Esophagus muscularis mucosa (tissue), 4 donors: ENCODE measurements at regions not wholly inside any gene's neighbourhood (a gene's known extent, or its start where the extent isn't known, plus 50 kb on each side); places are given as distances from the start of the nearest gene placed in this dataset.

Experiments
- DNase-seq: peaks from one replicate; pipeline ENCODE4 v3.0.0-alpha.2; 2017; ENCODE audit errors: extremely low spot score
- H3K27ac ChIP-seq, 4 donors: fragments of 200-600 bp; sonication (generic); replicated peaks in 1 of 4; 1 replicate in 3 of 4; 2 replicates in 1 of 4; pipeline ENCODE4 v1.5.1; 2016 to 2019; ENCODE audit warnings: mild to moderate bottlenecking in 1 of 4
- H3K27me3 ChIP-seq, 4 donors: fragments of 200-600 bp; sonication (generic); one replicate each; pipeline versions ENCODE4 v1.5.1 to v1.6.0; 2016 to 2019
- H3K36me3 ChIP-seq, 4 donors: fragments of 200-600 bp; sonication (generic); one replicate each; pipeline ENCODE4 v1.5.1; 2016 to 2019
- H3K4me1 ChIP-seq, 4 donors: fragments of 200-600 bp; sonication (generic); one replicate each; pipeline ENCODE4 v1.5.1; 2016 to 2019
- H3K4me3 ChIP-seq, 4 donors: fragments of 200-600 bp; sonication (generic); 1 replicate in 2 of 4; 2 replicates in 2 of 4; pipeline ENCODE4 v1.5.1; 2016 to 2019; ENCODE audit warnings: mild to moderate bottlenecking in 4 of 4, moderate library complexity in 1 of 4
- H3K9me3 ChIP-seq, 4 donors: fragments of 200-600 bp; sonication (generic); 1 replicate in 3 of 4; 2 replicates in 1 of 4; pipeline ENCODE4 v1.5.1; 2016 to 2019
- CTCF ChIP-seq, 3 experiments: fragments of 200-600 bp in 2 of 3; fragments of 450-650 bp in 1 of 3; sonication (generic) in 2 of 3; IDR thresholded peaks; one replicate each; pipeline ENCODE4 v1.5.1; 2017 to 2019; ENCODE audit warnings: antibody characterized with exemption in 3 of 3, mild to moderate bottlenecking in 2 of 3, moderate library complexity in 1 of 3
- EP300 ChIP-seq: sonication (generic); formaldehyde crosslinking; IDR thresholded peaks from one replicate; pipeline ENCODE4 v1.6.1; 2017; ENCODE audit warnings: antibody characterized with exemption
- POLR2A ChIP-seq: fragments of 450-650 bp; IDR thresholded peaks from one replicate; pipeline ENCODE4 v1.6.1; 2017; ENCODE audit warnings: antibody characterized with exemption, moderate library complexity, mild to moderate bottlenecking, low read depth
- POLR2AphosphoS5 ChIP-seq, 2 donors: sonication (generic); formaldehyde crosslinking; IDR thresholded peaks; one replicate each; pipeline ENCODE4 v1.6.1; 2017; ENCODE audit warnings: antibody characterized with exemption in 2 of 2
- WGBS: methylation state at CpG from one replicate; pipeline ENCODE4 v1.1.5; 2018; 5-methylcytosine and 5-hydroxymethylcytosine counted together
- intact Hi-C: fragments of 100-400 bp; cut with DNase I; formaldehyde crosslinking; loops from one replicate; pipeline ENCODE4 v1.15.1; 2023

- Histone ChIP-seq H3K4me1 (peaks cover 0 to 5% (median 0%) of the 10 kb centered on the region in 4 donors), H3K36me3 (no peaks in the 10 kb centered on the region), H3K4me3 (no peak overlapping the region), H3K27me3 (no peaks in the 10 kb centered on the region), H3K27ac (no peak overlapping the region), H3K9me3 (no peaks in the 10 kb centered on the region)
- no peak for DNase-seq
- TF ChIP-seq CTCF (IDR thresholded peaks at IDR 0.05) (no peak), EP300 (no peak), POLR2A (no peak), POLR2AphosphoS5 (IDR thresholded peaks at IDR 0.05) (no peak)
- intact Hi-C loops = no loop called here
- WGBS = 75% methylated on average over 3 of the region's 3 CpGs
Measured at GRCh38 chr10:57964351-57964750, 303.3 kb downstream of the IPMK start.

- WGBS = 64% methylated on average over 2 of the region's 2 CpGs
- intact Hi-C loops = no loop called here
- Histone ChIP-seq H3K27me3 (no peaks in the 10 kb centered on the region), H3K27ac (no peak overlapping the region), H3K4me3 (no peak overlapping the region), H3K9me3 (no peaks in the 10 kb centered on the region), H3K36me3 (no peaks in the 10 kb centered on the region), H3K4me1 (peaks cover 0 to 5% (median 0%) of the 10 kb centered on the region in 4 donors)
- TF ChIP-seq CTCF (IDR thresholded peaks at IDR 0.05) (no peak), POLR2A (no peak), EP300 (no peak), POLR2AphosphoS5 (IDR thresholded peaks at IDR 0.05) (no peak)
- DNase-seq = no peak
Measured at GRCh38 chr10:57963546-57963945, 304.1 kb downstream of the IPMK start.

GRCh38 chr10:57962839-57963238 is 304.9 kb downstream of the IPMK start:
- no peak for DNase-seq
- no peaks in the 10 kb centered on the region for H3K9me3 ChIP-seq
- H3K27me3 ChIP-seq = no peaks in the 10 kb centered on the region
- peaks cover 0 to 5% (median 0%) of the 10 kb centered on the region in 4 donors for H3K4me1 ChIP-seq
- 70% methylated on average over 3 of the region's 3 CpGs for WGBS
- no peak overlapping the region for H3K27ac ChIP-seq
- no peaks in the 10 kb centered on the region for H3K36me3 ChIP-seq
- H3K4me3 ChIP-seq = no peak overlapping the region
- intact Hi-C loops = no loop called here
- TF ChIP-seq EP300 (no peak), POLR2A (no peak), CTCF (IDR thresholded peaks at IDR 0.05) (no peak), POLR2AphosphoS5 (IDR thresholded peaks at IDR 0.05) (no peak)

- peaks cover 0 to 5% (median 0%) of the 10 kb centered on the region in 4 donors for H3K4me1 ChIP-seq
- H3K36me3 ChIP-seq = no peaks in the 10 kb centered on the region
- H3K27me3 ChIP-seq = no peaks in the 10 kb centered on the region
- H3K9me3 ChIP-seq = no peaks in the 10 kb centered on the region
- DNase-seq = no peak
- no peak overlapping the region for H3K27ac ChIP-seq
- TF ChIP-seq POLR2A (no peak), CTCF (IDR thresholded peaks at IDR 0.05) (no peak), POLR2AphosphoS5 (IDR thresholded peaks at IDR 0.05) (no peak), EP300 (no peak)
- H3K4me3 ChIP-seq = no peak overlapping the region
- intact Hi-C loops = no loop called here
- 56% methylated on average over 2 of the region's 2 CpGs for WGBS
Measured at GRCh38 chr10:57961487-57961886, 306.2 kb downstream of the IPMK start.

GRCh38 chr10:57960406-57960805 is 307.3 kb downstream of the IPMK start:
- no peak overlapping the region for H3K4me3 ChIP-seq
- WGBS = 53% methylated on average over 3 of the region's 3 CpGs
- no peak for DNase-seq
- TF ChIP-seq CTCF (IDR thresholded peaks at IDR 0.05) (no peak), POLR2A (no peak), POLR2AphosphoS5 (IDR thresholded peaks at IDR 0.05) (no peak), EP300 (no peak)
- no peaks in the 10 kb centered on the region for H3K27me3 ChIP-seq
- no peaks in the 10 kb centered on the region for H3K36me3 ChIP-seq
- no peak overlapping the region for H3K27ac ChIP-seq
- intact Hi-C loops = no loop called here
- no peaks in the 10 kb centered on the region for H3K9me3 ChIP-seq
- H3K4me1 ChIP-seq = peaks cover 0 to 5% (median 0%) of the 10 kb centered on the region in 4 donors
